NCI-H146 treated with DMSO at 0.1 percent for 48 hours (cell line): ENCODE measurements at regions not wholly inside any gene's neighbourhood (a gene's known extent, or its start where the extent isn't known, plus 50 kb on each side); places are given as distances from the start of the nearest gene placed in this dataset.

Experiments
- DNase-seq: peaks from one replicate; lab custom pipeline; 2025; ENCODE audit not compliant: unreplicated experiment; lab: John Stamatoyannopoulos, UW

DNA sequence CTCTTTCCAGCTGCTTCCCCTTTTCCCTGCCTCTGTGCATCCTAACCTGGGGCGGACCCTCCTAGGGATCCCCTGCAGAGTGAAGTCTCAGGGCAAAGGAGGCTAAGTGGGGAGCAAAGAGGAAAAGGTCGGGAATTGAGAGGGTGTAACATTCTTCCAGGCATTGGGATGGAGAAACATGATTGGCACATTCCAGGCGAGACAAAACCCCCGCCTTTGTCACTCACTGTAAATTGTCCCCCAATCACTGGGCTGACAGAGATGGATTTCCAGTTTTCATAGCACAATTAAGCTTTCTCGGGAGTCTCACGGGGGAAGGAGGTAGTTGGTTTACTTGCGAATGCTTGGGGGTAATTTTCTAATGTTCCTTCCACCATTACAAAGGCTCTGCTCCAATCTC lies 74.9 kb downstream of the MIAT start:
- DNase-seq, result no peak

DNA sequence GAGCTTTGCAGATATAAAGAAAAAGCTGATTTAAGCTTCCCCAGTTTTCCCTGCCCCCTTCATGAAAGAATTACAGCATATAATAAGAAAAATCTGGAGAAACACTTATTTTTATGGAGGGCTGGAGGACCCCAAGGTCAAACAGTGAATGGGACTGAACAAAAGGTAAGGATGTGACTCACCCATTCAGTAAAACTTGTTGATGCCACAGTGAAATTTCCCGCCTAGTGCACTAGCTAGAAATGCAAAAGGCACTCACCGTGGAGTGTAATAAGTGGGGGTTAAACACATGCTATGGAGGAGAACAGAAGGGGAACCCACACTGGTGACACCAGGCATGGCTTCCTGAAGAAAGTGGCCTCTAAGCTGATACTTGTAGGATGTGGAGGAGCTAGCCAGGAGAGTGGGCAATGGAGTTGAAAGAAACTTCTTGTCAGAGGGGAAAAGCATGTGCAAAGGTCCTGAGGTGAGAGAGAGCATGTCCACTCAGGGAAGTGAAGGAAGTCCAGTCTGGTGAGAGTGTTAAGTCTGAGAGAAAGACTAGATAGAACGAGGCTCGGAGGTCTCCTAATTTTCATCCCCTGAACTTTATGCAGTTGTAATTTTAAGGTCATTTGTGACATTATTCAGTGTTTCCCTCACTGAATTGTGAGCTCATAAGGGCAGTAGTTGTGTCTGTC lies 77.1 kb downstream of the MIAT start:
- DNase-seq, result no peak

DNA sequence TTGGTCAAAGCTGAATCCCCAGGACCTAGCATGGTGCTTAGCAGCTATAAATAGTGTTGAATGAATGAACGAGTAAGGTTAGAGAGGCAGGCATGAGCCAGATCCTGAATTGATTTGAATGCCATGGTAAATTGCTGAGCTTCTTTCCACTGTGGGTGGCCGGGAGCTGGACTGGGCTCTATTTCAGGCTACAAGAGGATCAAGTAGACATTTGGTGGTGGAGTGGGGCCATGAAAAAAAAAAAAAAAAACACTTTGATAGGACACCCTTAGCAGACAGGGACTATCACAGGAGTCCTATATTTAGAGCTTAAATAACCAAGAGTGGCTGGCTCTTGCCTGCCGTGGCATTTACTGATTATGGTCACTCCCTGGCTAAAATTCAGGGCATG lies 77.6 kb downstream of the MIAT start:
- DNase-seq, result no peak

DNA sequence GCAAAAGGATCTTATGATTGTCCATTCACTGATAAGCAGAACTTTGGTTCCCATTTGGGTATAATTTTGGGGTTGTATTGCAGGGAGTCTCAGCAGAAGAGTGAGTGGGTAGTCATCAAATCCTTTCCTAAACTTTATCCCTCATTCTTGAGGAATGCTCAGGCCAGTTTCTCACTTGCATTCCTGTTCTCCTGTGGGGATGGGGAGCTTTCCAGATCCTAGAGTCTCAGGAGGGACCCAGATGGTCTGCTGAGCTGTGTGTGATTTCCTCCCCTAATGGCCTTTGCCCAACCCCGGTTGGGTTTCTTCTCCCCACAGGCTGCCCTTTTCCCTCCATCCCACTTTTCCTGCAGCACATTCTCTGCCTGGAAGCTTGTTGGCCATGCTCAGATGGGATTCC lies 79.9 kb downstream of the MIAT start:
- no peak for DNase-seq

DNA sequence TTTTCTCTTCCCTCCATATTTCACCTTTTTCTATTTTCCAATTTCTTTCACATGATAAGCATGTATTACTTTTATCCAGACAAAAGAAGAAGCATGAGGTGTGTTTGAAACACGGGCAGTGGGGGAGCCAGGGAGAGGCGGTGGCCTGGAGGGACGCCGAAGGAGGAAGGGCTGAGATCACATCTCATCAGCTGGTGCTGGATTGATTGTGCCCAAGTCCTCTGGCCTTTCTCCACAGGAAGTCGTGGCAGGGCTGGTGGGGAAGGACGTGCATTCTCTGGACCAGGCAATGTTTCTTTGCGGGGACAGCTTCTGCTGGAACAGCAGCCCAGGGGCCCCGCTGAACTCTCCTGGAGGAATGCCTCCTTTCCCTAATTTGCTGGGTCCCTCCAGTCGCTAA lies 82.9 kb downstream of the MIAT start:
- peak; percentile 0 for DNase-seq

DNA sequence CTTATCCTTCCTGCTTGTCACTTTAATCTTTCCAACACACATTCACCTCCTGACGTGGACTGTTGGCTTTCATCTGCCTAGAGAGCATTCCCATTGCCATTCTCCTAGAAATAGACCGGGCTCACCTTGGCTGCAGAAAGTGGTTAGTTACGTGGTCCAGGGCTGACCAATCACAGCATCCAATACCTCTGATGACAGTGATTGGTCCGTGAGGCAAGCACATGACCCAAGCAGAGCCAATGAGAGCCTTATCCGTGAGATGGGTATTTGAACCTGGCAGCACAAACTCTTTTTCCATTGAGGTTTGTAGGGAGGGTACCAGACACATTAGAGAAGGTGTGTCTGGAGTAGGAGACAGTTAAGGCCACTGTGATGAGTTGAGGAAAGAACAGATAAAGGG lies 85.8 kb downstream of the MIAT start:
- no peak for DNase-seq

DNA sequence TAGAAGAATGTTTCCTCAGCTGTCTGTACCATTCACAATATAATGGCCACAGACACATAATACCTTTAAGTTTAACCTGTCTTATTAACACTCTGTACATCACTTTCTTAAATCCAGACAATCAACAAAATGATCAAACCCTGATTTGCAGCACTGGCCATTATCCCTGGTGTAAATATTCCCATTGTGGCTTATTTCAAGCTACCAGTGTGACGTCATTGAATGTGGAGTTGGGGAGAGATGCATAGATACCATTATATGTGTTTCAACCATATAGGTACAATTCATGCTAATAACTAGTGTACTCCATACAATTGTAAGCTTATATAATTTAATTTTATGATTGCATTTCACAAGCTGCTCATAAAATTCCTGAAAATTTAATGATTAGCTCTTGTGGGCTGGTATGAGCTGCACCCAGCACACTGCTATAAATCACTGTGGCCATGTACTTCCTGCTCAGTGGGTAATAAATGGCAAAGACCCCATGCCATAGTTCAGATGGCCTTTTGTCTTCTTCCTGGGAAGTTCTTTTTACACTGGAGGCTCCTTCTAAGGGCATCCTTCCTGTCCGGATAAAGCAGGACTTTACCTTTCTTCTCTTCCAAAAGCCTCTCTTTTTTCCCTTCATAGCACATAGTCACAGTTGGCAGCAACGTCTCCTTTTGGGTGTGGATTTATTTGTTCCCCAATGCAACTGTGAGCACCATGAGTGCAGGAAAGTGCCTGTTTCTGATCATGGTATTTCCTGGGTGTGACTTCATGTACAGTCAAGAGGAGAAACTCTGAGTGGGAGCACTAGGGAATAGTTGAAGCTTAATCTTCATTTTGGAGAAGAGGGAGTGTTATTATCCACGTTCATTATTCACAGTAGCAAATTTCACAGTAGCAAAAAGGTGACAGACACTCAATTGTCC lies 87.8 kb downstream of the MIAT start:
- DNase-seq, result no peak

DNA sequence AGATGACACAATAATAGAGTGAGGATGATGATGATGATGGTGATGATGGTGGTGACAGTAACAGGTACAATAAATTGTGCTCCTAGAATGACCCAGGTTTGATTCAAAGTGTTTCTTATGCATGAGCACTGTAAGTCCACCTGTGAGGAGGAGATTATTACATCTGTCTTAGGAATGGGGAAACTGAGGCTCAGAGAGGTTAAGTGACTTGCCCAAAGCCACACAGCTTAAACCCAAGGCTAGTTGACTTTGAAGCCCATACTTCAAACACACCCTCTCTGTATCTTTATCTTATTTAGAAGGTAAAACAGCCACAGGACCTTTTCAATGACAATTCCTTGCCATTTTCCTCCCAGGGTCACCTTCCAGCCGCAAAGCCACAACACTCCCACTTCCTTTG lies 88.9 kb downstream of the MIAT start:
- DNase-seq, result no peak

DNA sequence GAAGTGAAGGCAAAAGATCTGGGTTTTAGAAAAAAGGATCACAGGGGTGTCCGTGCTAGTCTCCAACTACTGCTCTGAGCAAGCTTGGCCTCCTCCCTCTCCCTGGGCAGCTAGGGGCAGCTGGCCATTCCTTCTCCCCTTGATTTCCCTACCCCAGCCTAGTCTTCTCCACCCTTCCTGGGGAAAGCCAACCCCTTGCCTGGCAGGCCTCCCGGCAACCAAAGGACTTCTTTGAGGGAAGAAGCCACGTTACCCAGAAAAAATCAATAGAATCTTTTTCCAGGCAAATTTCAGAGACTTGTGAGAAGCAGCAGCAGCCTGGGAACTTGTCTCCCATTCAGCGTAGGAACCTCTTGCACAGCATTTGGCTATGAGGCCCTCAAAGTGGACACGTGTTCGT lies 91.5 kb downstream of the MIAT start:
- no peak for DNase-seq

DNA sequence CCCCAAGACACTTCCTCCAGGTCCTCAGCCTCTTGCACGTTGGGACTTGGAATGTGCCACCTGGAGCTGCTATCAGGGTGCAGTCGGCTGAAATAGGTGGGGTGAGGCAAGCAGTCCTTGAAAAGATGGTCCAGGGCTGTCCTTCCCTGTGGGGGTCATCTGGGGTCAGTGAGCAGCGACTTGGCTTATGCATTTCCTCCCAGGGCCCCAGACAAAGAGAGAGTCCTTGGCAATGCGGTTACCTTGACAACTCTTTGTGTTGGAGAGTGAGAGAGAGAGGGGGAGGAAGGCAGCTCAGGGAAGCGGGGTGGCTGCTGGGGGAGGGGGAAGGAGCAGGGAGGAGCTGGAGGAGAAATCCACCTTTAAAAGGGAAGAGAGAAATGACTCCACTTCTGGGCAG lies 93.8 kb downstream of the MIAT start:
- DNase-seq, result peak; percentile 22

DNA sequence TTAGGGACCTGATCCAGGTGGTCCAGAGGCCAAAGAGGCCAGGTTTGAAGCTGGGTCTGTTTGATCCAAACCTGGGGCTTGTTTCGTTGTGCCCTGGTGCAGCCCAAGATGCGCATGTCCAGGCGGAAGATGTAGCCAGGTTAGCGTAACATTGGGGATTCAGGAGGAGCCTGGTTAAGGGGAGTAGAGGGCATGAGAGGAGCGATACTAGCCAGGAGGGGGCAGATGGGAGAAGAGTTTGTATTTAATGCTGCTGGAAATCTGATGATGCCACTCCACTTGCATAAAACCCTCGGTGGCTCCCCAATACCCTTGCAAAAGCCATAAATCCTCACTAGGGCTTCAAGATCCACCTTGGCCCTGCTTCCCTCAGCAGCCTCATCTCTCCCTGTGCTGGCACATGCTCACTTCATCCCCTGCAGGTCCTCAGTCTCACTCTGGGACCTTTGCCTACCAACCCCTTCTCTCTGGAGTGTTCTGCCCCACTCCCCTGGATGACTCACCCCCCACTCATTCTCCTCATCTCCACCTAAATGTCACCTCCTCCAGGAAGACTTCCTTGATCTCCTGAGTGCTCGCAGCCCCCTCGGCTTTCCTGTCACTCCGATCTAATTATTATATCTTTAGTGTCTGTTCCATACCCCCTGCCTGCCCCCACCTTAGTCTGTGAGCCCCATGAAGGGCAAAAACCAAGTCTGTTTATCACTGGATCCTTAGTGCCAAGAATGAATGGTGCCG lies 95.9 kb downstream of the MIAT start:
- DNase-seq, result no peak

DNA sequence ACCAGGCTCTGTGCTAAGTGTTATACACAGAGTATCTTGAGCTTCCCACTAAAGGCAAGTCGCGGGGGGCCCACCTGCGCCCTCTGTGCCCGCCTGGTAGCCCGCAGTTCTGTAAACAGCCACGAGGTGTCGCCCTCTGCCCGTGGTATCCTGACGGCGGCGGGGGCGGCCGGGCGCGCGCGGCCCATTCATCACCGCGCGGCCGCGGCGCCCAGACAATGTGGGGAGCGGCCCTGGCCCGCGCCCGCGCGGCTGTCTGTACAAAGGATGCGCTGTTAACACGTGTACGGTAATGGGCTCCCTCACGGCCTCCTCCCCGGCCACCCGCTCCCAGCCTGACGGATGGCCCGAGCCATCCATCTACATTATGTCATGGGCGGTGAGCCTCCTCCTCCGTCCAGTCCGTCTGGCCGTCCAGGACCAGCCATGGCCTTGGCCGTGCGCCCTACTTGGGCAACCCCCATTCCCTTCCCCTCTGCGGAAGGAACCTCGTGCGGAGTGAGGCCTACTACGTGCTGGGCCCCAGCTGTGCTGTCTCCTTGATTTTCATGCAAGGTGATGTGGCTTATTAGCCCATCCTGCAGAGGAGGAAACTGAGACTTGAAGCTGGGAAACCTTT lies 99.4 kb downstream of the MIAT start:
- DNase-seq, result peak; percentile 1

DNA sequence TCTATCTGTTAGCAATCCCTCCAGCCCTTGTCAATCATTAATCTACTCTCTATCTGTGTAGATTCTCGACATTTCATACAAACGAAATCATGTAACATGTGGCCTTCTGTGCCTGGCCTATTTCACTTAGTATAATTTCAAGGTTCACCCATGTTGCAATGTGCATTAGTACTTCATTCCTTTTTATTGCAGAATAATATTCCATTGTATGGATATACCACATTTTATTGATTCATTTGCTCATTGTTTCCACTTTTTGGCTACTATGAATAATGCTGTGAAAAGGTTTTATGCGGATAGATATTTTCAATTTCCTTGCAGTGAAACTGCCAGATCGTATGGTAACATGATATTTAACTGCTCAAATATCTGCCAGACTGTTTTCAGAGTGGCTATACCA lies 100.1 kb downstream of the MIAT start:
- no peak for DNase-seq

DNA sequence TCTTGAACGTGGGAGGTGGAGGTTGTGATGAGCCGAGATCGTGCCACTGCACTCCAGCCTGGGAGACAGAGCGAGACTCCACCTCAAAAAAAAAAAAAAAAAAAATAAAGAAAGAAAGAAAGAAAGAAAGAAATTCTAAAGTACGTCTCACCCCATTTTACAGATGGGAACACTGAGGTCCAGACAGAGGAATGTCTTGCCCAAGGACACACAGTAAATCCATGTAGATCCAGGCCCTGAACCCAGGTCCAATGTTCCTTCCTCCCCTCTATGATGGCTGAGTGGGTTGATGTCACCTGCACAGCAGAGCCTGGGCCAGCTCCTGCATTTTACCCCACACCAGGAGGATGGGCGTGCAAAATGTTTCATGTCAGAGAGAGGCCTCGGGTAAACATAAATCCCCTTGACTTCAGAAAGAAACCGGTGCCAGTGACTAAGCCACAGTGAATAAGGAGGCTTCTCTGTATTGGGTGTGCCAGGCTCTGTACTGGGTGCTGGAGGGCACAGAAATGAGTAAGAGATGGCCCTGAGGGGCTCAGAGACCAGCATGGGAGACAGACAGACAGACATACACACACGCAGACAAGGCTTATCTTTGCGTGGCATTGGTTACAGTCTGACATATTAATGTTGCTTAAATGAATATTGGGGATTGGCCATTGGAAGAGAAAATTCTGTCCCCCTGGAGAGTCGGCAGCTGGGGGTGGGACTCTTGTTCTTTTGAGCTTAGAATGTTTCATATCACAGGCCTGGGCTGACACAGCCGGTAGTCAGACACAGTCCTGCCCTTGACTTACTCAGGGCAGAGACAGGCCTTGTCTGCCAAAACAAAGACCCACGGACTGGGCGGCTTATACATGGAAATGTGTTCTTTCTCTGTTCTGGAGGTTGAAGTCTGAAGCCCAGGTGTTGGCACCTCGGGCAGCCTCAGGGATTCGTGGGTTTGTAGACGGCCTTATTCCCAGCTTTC lies 105.4 kb downstream of the MIAT start:
- no peak for DNase-seq

DNA sequence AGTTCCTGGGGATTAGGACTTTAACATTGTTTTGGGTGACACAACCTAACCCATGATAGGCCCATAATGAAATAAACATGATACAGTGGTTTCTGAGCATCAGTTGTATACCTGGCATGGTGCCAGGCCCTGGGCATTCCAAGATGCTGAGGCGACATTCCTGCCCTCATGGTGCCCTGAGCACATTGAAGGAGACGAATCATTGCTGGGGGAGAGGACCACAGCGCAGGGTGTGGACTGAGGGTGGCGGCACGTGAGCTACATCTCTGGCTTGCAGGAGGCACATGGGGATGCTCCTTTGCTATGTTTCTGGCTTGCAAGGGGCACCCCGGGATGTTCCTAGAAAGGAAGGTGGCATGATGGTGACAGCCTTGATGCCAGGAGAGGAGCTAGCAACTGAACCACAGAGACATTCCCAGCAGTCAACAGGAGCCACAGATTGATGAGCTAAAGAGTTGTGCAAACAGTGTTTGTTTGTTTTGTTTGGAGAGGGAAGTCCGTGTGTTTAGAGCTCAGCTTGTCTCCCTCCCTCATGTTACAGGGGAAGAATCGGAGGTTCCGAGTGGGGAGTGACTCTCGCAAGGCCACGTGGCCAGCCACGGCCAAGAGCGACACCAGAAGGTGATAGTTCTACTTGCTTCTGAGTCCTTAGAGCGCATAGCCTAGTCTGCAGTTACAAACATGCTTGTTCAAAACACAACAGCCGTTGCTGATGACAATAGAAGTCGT lies 106.4 kb downstream of the MIAT start:
- DNase-seq, result peak; percentile 32

DNA sequence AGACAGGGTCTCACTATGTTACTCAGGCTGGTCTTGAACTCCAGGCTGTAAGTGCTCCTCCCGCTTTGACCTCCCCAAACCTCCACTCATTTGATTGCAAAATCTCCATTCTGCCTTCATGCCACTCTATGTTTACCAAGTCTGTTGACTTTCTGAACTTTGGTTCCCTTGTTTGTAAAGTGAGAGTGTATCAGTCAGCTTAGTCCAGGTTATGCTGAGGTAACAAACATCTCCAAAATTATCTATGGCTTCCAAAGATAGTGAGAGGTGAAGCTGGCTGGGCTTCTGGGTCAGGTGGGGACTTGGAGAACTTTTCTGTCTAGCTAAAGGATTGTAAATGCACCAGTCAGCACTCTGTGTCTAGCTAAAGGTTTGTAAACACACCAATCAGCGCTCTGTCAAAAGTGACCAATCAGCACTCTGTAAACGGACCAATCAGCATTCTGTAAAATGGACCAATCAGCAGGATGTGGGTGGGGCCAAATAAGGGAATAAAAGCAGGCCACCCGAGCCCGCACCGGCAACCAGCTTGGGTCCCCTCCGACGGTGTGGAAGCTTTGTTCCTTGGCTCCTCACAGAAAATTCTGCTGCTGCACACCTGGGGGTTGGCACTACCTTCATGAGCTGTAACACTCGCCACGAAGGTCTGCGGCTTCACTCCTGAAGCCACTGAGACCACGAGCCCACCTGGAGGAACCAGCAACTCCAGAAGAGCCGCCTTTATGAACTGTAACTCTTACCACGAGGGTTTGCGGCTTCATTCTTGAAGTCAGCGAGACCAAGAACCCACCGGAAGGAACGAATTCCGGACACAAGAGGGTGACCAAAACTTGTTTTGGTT lies 109.3 kb downstream of the MIAT start:
- DNase-seq, result no peak

DNA sequence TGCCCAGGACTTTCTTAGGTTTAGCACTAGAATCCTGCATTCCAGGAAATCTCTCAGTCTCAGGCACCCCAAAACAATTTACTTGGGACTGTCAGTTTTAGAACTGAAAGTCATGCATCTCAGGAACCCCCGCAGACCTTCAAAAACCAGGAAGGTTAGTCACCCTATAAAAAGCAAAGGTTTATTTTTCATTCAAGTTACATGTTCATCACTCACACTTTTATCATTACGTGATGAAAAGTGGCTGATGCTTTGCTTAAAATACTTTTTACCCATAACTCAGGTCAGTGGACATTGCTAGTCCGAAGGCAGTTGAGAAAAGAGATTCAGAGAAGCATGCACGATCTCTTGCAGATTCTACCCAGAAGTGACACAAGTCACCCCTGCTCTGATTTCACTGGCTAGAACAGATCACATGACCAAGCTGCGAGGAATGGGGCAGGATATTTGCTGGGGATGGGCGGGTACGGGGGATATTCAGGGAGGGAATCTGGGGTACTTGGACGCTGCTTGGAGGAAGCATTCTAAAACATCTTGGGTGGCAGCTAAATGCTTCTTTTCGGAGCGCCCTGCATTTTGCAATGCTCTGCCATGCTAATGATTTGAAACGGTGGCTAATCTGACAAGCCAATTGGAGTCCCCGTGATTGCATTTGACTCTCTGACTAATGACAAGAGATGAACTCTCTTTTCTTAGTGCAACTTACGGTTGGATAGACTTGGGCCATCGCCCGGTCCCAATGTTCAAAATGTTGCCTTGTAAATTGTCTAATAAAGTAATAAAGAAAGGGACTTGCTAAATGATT lies 110.2 kb downstream of the MIAT start:
- DNase-seq, result no peak

DNA sequence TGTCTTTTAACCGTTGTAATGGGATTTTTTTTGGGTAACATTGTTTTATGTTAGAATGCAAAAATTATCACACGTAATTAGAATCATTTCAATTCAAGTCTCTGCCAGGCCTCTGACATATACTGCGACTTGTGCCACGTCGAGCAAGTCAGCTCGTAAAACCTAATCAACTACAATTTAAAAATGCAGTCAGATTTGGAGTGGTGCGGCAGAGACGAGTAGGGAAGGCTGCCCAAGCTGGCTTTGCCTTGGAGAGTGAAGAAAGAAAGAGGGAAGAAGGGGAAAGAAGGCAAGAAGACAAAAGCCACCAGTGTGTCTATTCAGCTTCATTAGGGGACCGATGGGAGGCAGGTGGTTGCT lies 110.7 kb downstream of the MIAT start:
- no peak for DNase-seq
